ENCODE measurements at regions not wholly inside any gene's neighbourhood (a gene's known extent, or its start where the extent isn't known, plus 50 kb on each side); places are given as distances from the start of the nearest gene placed in this dataset.
A peak's percentile ranks its signal among the peaks of the same experiment; 100 is the strongest.

DNA sequence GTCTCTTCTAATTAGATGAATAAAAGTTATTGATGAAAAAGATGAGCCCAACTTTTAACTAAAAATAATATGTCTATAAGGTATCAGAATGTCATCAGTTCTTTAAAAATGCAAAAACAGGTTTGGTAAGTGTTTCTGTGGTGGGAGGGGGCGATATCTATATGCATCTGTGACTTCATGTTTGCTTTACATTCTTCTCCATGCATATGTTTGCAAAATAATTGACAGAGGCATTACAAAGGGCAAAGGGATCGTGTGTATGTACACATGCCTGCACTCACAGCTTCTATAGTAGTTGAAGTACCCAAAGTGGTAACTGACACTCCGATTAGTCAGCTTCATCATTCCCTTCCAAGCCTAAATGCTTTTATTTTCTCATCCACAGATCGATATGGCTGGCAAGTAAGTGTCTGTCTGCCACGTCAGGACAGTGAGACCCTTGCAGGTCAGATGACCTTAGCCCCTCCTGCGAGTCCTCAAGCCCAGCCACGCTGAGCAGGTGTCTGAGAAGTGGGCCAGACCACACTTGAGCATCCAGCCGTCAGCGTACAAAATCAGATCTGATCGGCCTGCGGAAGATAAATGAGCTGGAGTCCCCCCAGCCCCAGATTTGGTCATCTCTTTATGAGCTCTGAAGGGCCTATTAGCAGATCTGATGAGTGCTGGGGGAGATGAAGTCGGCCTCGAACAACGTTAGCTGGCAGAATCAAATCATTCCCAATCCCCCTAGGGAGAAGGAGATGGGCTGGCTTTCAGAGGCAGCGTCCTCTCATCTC, 369.1 kb downstream of the MAFB start:
- H3K4me3 ChIP-seq (ENCODE audit: low read length): no peak overlapping the region
- DNase-seq (ENCODE audit: low read depth): no peak
- TF ChIP-seq, protein P1, sequence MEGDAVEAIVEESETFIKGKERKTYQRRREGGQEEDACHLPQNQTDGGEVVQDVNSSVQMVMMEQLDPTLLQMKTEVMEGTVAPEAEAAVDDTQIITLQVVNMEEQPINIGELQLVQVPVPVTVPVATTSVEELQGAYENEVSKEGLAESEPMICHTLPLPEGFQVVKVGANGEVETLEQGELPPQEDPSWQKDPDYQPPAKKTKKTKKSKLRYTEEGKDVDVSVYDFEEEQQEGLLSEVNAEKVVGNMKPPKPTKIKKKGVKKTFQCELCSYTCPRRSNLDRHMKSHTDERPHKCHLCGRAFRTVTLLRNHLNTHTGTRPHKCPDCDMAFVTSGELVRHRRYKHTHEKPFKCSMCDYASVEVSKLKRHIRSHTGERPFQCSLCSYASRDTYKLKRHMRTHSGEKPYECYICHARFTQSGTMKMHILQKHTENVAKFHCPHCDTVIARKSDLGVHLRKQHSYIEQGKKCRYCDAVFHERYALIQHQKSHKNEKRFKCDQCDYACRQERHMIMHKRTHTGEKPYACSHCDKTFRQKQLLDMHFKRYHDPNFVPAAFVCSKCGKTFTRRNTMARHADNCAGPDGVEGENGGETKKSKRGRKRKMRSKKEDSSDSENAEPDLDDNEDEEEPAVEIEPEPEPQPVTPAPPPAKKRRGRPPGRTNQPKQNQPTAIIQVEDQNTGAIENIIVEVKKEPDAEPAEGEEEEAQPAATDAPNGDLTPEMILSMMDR (IDR thresholded peaks at IDR 0.05; ENCODE audit: insufficient read depth, low read depth, low read length, missing control alignments): no peak

DNA sequence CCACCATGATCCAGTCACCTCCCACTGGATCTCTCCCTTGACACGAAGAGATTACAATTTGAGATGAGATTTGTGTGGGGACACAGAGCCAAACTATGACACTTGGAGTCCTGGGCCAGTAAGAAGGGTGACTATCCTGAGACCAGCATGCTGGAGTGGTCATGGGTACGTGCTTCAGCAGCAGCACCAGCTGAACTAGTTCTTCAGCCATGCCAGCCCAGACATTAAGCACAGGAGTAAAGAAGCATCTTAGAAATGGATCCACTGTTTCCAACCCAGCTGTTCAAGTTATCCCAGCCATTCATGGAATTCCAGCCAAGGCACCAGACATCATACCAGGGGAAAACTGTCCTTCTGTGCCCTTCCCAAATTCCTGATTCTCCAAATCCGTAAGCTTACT, 370.0 kb downstream of the MAFB start:
- no peak for DNase-seq (ENCODE audit: low read depth)
- no peak overlapping the region for H3K4me3 ChIP-seq (ENCODE audit: low read length)
- TF ChIP-seq, protein P1 (IDR thresholded peaks at IDR 0.05; ENCODE audit: insufficient read depth, low read depth, low read length, missing control alignments): no peak

GRCh38 chr20:40317156-40317790, 371.8 kb downstream of the MAFB start:
- DNase-seq (ENCODE audit: low read depth): peak; percentile 30
- H3K4me3 ChIP-seq (ENCODE audit: low read length): no peak overlapping the region

GRCh38 chr20:40314278-40314677, 374.8 kb downstream of the MAFB start:
- DNase-seq (ENCODE audit: low read depth): no peak

More at GRCh38 chr20:40317156-40317790, 371.8 kb downstream of the MAFB start:
- TF ChIP-seq, protein P1 (IDR thresholded peaks at IDR 0.05; ENCODE audit: insufficient read depth, low read depth, low read length, missing control alignments): no peak

GRCh38 chr20:40313730-40314129, 375.3 kb downstream of the MAFB start:
- no peak for DNase-seq (ENCODE audit: low read depth)
- TF ChIP-seq, protein P1 (IDR thresholded peaks at IDR 0.05; ENCODE audit: insufficient read depth, low read depth, low read length, missing control alignments): no peak
- no peak overlapping the region for H3K4me3 ChIP-seq (ENCODE audit: low read length)

More at GRCh38 chr20:40314278-40314677, 374.8 kb downstream of the MAFB start:
- H3K4me3 ChIP-seq (ENCODE audit: low read length): no peak overlapping the region
- TF ChIP-seq, protein P1 (IDR thresholded peaks at IDR 0.05; ENCODE audit: insufficient read depth, low read depth, low read length, missing control alignments): no peak

DNA sequence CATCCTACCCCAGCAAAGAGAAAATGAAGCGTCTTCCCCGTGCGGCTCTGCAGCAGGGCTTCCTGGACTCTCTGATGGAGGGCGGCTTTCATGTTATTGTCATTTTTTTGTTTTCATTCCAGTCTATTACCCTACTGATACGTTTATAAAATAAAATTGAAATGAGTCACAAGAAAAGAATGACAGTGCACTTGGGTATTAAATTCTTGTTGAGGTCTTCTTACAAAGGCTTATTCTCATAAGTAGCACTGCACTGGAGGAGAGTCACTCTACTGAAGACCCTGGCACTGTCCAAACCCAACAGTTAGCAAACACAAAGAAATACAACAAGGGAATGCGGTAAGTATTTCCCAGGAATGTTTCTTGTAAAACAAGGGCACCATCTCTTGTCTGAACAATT, 379.3 kb downstream of the MAFB start:
- TF ChIP-seq, protein P1 (IDR thresholded peaks at IDR 0.05; ENCODE audit: insufficient read depth, low read depth, low read length, missing control alignments): no peak
- DNase-seq (ENCODE audit: low read depth): no peak
- H3K4me3 ChIP-seq (ENCODE audit: low read length): no peak overlapping the region

Measured in epithelial cell of esophagus (primary cell).